H9 (cell line): ENCODE measurements at regions not wholly inside any gene's neighbourhood (a gene's known extent, or its start where the extent isn't known, plus 50 kb on each side); places are given as distances from the start of the nearest gene placed in this dataset.
A peak's percentile ranks its signal among the peaks of the same experiment; 100 is the strongest.

Experiments
- DNase-seq: peaks from one replicate; pipeline ENCODE4 v3.0.0-alpha.2; 2017
- H2AFZ ChIP-seq: one replicate; pipeline ENCODE4 v1.6.1; 2013; ENCODE audit warnings: mild to moderate bottlenecking, low read length, control low read depth, moderate library complexity
- H2AK5ac ChIP-seq: 2 replicates; pipeline ENCODE4 v1.6.1; 2013; ENCODE audit warnings: low read length, control low read depth, mixed read lengths; ENCODE audit not compliant: insufficient read length
- H2BK120ac ChIP-seq: one replicate; pipeline ENCODE4 v1.6.1; 2013; ENCODE audit warnings: low read depth, mild to moderate bottlenecking, low read length, control low read depth, inconsistent platforms; ENCODE audit not compliant: poor library complexity, severe bottlenecking
- H2BK12ac ChIP-seq: 2 replicates; pipeline ENCODE4 v1.6.1; 2013; ENCODE audit warnings: low read length, control low read depth, mixed read lengths, low read depth; ENCODE audit not compliant: insufficient read length
- H2BK15ac ChIP-seq: 2 replicates; pipeline ENCODE4 v1.6.1; 2013; ENCODE audit warnings: low read depth, low read length, control low read depth
- H2BK20ac ChIP-seq: one replicate; pipeline ENCODE4 v1.6.1; 2013; ENCODE audit warnings: low read depth, mild to moderate bottlenecking, low read length, control low read depth, inconsistent platforms; ENCODE audit not compliant: poor library complexity, severe bottlenecking
- H2BK5ac ChIP-seq: 2 replicates; pipeline ENCODE4 v1.6.1; 2013; ENCODE audit warnings: low read length, control low read depth, mixed read lengths; ENCODE audit not compliant: insufficient read length
- H3K14ac ChIP-seq: 2 replicates; pipeline ENCODE4 v1.6.1; 2013; ENCODE audit warnings: low read length, control low read depth; ENCODE audit not compliant: insufficient read depth
- H3K18ac ChIP-seq: 2 replicates; pipeline ENCODE4 v1.6.1; 2013; ENCODE audit warnings: low read depth, mild to moderate bottlenecking, mixed read lengths, low read length, control low read depth; ENCODE audit not compliant: insufficient read length
- H3K23ac ChIP-seq: 2 replicates; pipeline ENCODE4 v1.6.1; 2013; ENCODE audit warnings: low read length, control low read depth, mixed read lengths, low read depth; ENCODE audit not compliant: insufficient read length
- H3K23me2 ChIP-seq: 2 replicates; pipeline ENCODE4 v1.6.1; 2013; ENCODE audit warnings: low read depth, mild to moderate bottlenecking, mixed read lengths, low read length, control low read depth; ENCODE audit not compliant: insufficient read length, poor library complexity, severe bottlenecking
- H3K27ac ChIP-seq: 2 replicates; pipeline ENCODE4 v1.5.1; 2013; ENCODE audit warnings: low read length, control low read depth, mixed read lengths, low read depth; ENCODE audit not compliant: insufficient read length
- H3K27me3 ChIP-seq: 2 replicates; pipeline ENCODE4 v1.6.1; 2013; ENCODE audit warnings: low read length, control low read depth, inconsistent platforms; ENCODE audit not compliant: insufficient read depth
- H3K4ac ChIP-seq: 2 replicates; pipeline ENCODE4 v1.6.1; 2013; ENCODE audit warnings: low read depth, mild to moderate bottlenecking, control low read depth, inconsistent platforms, low read length, moderate library complexity
- H3K4me1 ChIP-seq: 2 replicates; pipeline ENCODE4 v1.6.1; 2013; ENCODE audit warnings: low read length, control low read depth, inconsistent platforms; ENCODE audit not compliant: insufficient read depth
- H3K4me2 ChIP-seq: 2 replicates; pipeline ENCODE4 v1.6.1; 2013; ENCODE audit warnings: low read length, control low read depth, mixed read lengths; ENCODE audit not compliant: insufficient read length, insufficient read depth
- H3K56ac ChIP-seq: 2 replicates; pipeline ENCODE4 v1.6.1; 2013; ENCODE audit warnings: low read depth, mild to moderate bottlenecking, mixed read lengths, low read length, control low read depth; ENCODE audit not compliant: insufficient read length
- H3K79me1 ChIP-seq: 2 replicates; pipeline ENCODE4 v1.6.1; 2013; ENCODE audit warnings: low read depth, mild to moderate bottlenecking, moderate library complexity, low read length, control low read depth, inconsistent platforms; ENCODE audit not compliant: insufficient read depth, poor library complexity, severe bottlenecking
- H3K79me2 ChIP-seq: 2 replicates; pipeline ENCODE4 v1.6.1; 2013; ENCODE audit warnings: low read length, control low read depth, inconsistent platforms; ENCODE audit not compliant: insufficient read depth
- H3K9ac ChIP-seq: 2 replicates; pipeline ENCODE4 v1.6.1; 2013; ENCODE audit warnings: low read length, control low read depth, mixed read lengths; ENCODE audit not compliant: insufficient read length; ENCODE audit errors: extremely low read depth
- H3K9me3 ChIP-seq: one replicate; pipeline ENCODE4 v1.6.1; 2013; ENCODE audit warnings: low read depth, low read length, inconsistent platforms; ENCODE audit not compliant: control insufficient read depth
- H3T11ph ChIP-seq: one replicate; pipeline ENCODE4 v1.6.1; 2013; ENCODE audit warnings: mild to moderate bottlenecking, low read length, control low read depth, inconsistent platforms
- H4K20me1 ChIP-seq: one replicate; pipeline ENCODE4 v1.6.1; 2013; ENCODE audit not compliant: control insufficient read depth, insufficient read length, insufficient read depth
- H4K5ac ChIP-seq: 2 replicates; pipeline ENCODE4 v1.6.1; 2013; ENCODE audit warnings: low read depth, mild to moderate bottlenecking, mixed read lengths, low read length, control low read depth; ENCODE audit not compliant: insufficient read length
- H4K8ac ChIP-seq: replicated peaks from 2 replicates; pipeline ENCODE4 v1.6.1; 2013; ENCODE audit warnings: low read length, control low read depth, mixed read lengths, low read depth; ENCODE audit not compliant: insufficient read length
- H4K91ac ChIP-seq: 2 replicates; pipeline ENCODE4 v1.6.1; 2013; ENCODE audit warnings: low read depth, mild to moderate bottlenecking, moderate library complexity, mixed read lengths, low read length, control low read depth; ENCODE audit not compliant: insufficient read length
- H3K27ac Mint-ChIP-seq, 3 experiments: 2 replicates in 2 of 3; 3 replicates in 1 of 3; pipeline ENCODE4 v1.8.0; 2020 to 2021; ENCODE audit warnings: mixed read lengths in 3 of 3, mild to moderate bottlenecking in 1 of 3, moderate library complexity in 1 of 3
- H3K27me3 Mint-ChIP-seq: 2 replicates; pipeline ENCODE4 v1.8.0; 2021; ENCODE audit warnings: low read depth, mild to moderate bottlenecking, moderate library complexity, mixed read lengths
- H3K36me3 Mint-ChIP-seq, 3 experiments: 2 replicates in 2 of 3; 3 replicates in 1 of 3; pipeline ENCODE4 v1.8.0; 2020 to 2021; ENCODE audit warnings: low read depth in 3 of 3, mixed read lengths in 3 of 3; ENCODE audit not compliant: insufficient read depth in 1 of 3
- H3K4me1 Mint-ChIP-seq, 2 experiments: 2 replicates each; pipeline ENCODE4 v1.8.0; 2020; ENCODE audit warnings: mixed read lengths in 2 of 2
- H3K4me3 Mint-ChIP-seq, 2 experiments: 2 replicates in 1 of 2; 3 replicates in 1 of 2; pipeline ENCODE4 v1.8.0; 2020 to 2021; ENCODE audit warnings: mild to moderate bottlenecking in 2 of 2, mixed read lengths in 2 of 2, moderate library complexity in 1 of 2
- H3K9me3 Mint-ChIP-seq, 2 experiments: 2 replicates in 1 of 2; 3 replicates in 1 of 2; pipeline ENCODE4 v1.8.0; 2020; ENCODE audit warnings: mild to moderate bottlenecking in 2 of 2, mixed read lengths in 2 of 2, moderate library complexity in 1 of 2
- WGBS: extraction: QIAGEN DNeasy Blood & Tissue Kit; methylation state at CpG from one replicate; pipeline ENCODE4 v1.1.7; 2013; ENCODE audit warnings: missing lambda C conversion rate, low lambda C conversion rate, mixed read lengths; ENCODE audit not compliant: insufficient read length; ENCODE audit errors: extremely low coverage; 5-methylcytosine and 5-hydroxymethylcytosine counted together
- TF ChIP-seq, protein P1 (sequence below): fragments of 200-600 bp; sonication (generic); conservative IDR thresholded peaks from 3 replicates; pipeline ENCODE4 v1.8.0; 2021; ENCODE audit warnings: antibody characterized with exemption, mild to moderate bottlenecking

- Mint-ChIP-seq H3K36me3 (no peaks in the 10 kb centered on the region), H3K9me3 (no peaks in the 10 kb centered on the region), H3K4me3 (no peak overlapping the region), H3K4me1 (peaks cover 12 to 13% of the 10 kb centered on the region in 2 experiments), H3K27me3 (no peaks in the 10 kb centered on the region), H3K27ac (0 out of 7 replicates have a peak overlapping the region, but pooled peaks of 1 of the 3 experiments have one; percentile 64)
- no peak overlapping the region for H3K4ac ChIP-seq
- no peak overlapping the region for H2BK12ac ChIP-seq
- no peak overlapping the region for H3K27ac ChIP-seq
- H4K5ac ChIP-seq, result no peak overlapping the region
- TF ChIP-seq, protein P1, sequence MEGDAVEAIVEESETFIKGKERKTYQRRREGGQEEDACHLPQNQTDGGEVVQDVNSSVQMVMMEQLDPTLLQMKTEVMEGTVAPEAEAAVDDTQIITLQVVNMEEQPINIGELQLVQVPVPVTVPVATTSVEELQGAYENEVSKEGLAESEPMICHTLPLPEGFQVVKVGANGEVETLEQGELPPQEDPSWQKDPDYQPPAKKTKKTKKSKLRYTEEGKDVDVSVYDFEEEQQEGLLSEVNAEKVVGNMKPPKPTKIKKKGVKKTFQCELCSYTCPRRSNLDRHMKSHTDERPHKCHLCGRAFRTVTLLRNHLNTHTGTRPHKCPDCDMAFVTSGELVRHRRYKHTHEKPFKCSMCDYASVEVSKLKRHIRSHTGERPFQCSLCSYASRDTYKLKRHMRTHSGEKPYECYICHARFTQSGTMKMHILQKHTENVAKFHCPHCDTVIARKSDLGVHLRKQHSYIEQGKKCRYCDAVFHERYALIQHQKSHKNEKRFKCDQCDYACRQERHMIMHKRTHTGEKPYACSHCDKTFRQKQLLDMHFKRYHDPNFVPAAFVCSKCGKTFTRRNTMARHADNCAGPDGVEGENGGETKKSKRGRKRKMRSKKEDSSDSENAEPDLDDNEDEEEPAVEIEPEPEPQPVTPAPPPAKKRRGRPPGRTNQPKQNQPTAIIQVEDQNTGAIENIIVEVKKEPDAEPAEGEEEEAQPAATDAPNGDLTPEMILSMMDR, result no peak
- H3K18ac ChIP-seq, result no peak overlapping the region
- H2AK5ac ChIP-seq, result no peak overlapping the region
- H3K9ac ChIP-seq, result no peak overlapping the region
- H3K23me2 ChIP-seq, result no peaks in the 10 kb centered on the region
- no peak overlapping the region for H3K4me2 ChIP-seq
- no peaks in the 10 kb centered on the region for H3K79me2 ChIP-seq
- H2BK20ac ChIP-seq, result no peak overlapping the region
- no peak overlapping the region for H2BK5ac ChIP-seq
- DNase-seq, result no peak
- no peak overlapping the region for H2BK15ac ChIP-seq
- no peaks in the 10 kb centered on the region for H3K27me3 ChIP-seq
- no peak overlapping the region for H2BK120ac ChIP-seq
- no peaks in the 10 kb centered on the region for H3K79me1 ChIP-seq
- no peaks in the 10 kb centered on the region for H3K9me3 ChIP-seq
- H3K56ac ChIP-seq, result no peak overlapping the region
- no peak overlapping the region for H3K23ac ChIP-seq
- H2AFZ ChIP-seq, result no peak overlapping the region
- no peak overlapping the region for H4K91ac ChIP-seq
- no CpG with 5 or more reads among the region's 3 CpGs for WGBS
- no peak overlapping the region for H3T11ph ChIP-seq
- H3K14ac ChIP-seq, result no peak overlapping the region
- H4K20me1 ChIP-seq, result no peaks in the 10 kb centered on the region
- H3K4me1 ChIP-seq, result no peaks in the 10 kb centered on the region; the same call in 1 of the 2 replicates
- H4K8ac ChIP-seq, result no peak overlapping the region
These were observed 1390.5 kb upstream of the CELF4 start for GRCh38 chr18:38956068-38956467.
